Activated effector memory CD4-positive, alpha-beta T cell treated with anti-CD3 and anti-CD28 coated beads, Interleukin-2, amount 50 U/mL, for 16 hours (primary cell): ENCODE measurements at regions not wholly inside any gene's neighbourhood (a gene's known extent, or its start where the extent isn't known, plus 50 kb on each side); places are given as distances from the start of the nearest gene placed in this dataset.
"Not testable (repeated sequence)": the region's sequence is repeated elsewhere in the genome, so short reads cannot be mapped to it uniquely, and the experiment has no call there.

Source experiments
- DNase-seq: peaks from one replicate; pipeline ENCODE4 v3.0.0-alpha.2; 2020

DNA sequence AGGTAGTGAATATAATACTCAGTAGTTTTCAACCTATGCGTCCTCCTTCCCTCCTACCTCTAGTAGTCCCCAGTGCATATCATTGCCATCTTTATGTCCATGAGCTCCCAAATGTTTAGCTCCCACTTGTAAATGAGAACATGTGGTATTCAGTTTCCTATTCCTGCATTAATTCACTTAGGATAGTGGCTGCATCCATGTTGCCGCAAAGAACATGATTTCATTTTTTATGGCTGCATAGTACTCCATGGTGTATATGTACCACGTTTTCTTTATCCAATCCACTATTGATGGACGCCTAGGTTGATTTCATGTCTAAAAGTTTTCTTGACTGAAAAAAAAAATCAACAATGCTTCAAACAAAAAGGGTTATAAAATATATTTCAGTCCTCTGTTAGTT lies 303.4 kb upstream of the SGCG start:
- no peak for DNase-seq

DNA sequence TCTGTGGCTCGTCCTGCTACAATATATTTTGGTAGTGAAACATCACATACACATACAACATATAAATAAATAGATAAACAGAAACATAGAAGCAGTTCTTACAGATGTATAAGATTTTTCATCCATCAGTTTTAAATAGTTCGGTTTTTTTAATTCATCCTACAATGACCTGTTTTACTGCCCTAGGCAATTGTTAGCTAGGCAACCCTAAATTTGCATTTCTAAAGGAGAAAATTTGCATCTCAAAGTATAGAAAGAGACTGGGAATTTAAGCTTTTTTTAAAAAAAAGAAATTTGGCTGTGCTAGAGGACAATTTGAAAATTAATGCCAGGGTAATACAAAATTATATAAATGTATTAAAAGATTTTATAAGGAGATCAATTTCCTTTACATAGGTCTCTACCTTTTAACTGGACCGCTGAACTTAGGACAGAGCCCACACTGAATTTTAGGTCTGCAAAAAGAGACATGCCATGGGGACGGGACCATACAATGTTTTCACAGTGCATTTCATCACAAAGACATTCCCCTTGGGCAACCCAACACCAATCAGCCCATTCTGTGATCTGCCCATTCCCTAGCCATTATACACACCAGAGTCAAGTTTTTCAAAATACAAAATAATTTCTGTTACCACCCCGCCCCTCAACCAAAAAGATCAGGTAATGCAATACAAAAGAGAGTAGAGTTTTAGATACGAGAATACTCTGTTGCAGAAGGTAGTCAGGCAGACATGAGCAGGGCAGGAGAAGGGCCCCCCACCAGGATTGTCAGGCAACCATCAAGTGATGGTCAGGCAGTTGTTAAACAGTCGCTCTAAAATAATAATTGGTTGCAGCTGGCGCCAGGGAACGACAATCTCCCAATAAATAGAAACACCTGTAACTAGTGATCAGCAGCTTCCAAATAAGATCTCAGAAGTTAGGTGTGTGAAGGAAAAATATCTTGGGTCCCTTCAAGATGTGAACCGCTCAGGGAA lies 299.7 kb upstream of the SGCG start:
- no peak for DNase-seq

DNA sequence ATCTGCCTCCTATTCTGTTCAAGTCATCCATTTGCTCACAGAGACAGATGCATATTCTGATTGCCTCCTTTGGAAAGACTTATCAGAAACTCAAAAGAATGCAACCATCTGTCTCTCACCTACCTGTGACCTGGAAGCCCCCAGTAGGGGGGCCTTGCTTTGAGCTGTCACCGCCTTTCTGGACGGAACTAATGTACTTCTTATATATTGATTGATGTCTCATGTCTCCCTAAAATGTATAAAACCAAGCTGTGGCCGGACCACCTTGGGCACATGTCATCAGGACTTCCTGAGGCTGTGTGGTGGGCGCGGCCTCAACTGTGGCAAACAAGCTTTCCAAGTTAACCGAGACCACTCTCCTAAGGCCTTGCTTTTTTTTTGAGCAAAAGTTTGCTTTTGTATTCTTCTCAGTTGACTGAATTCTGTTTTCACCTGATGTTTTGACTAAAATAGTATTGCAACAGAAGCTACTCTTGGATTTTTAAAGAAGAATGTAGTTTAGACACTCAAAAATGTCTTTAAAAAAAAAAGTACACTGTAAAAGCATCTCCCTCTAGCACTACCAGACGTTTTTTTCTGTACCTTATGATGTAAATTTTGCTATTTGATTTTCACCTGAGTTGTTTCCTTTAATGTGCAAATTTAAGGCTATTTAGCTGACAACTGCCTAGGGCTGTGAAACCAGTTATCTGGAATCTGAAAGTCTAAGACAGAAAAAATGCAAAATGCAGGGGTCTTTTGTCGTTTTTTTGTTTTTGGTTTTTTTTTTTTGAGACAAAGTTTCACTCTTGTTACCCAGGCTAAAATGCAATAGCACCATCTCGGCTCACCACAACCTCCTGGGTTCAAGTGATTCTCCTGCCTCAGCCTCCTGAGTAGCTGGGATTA lies 298.8 kb upstream of the SGCG start:
- DNase-seq = not testable (repeated sequence)

GRCh38 chr13:22883262-22883840 lies 297.4 kb upstream of the SGCG start:
- no peak for DNase-seq

DNA sequence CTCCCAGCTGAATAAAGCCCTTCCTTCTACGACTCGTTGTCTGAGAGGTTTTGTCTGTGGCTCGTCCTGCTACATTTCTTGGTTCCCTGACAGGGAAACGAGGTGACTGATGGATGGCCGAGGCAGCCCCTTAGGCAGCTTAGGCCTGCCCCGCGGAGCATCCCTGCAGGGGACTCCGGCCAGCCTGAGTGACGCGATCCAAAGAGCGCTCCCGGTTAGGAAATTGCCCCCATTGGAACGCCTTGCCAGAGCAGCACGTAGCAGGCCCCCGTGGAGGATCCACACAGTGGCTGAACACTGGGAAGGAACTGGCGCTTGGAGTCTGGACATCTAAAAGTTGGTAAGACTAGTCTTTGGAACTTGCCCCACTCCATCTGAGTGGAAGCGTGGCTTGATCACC lies 296.8 kb upstream of the SGCG start:
- no peak for DNase-seq

DNA sequence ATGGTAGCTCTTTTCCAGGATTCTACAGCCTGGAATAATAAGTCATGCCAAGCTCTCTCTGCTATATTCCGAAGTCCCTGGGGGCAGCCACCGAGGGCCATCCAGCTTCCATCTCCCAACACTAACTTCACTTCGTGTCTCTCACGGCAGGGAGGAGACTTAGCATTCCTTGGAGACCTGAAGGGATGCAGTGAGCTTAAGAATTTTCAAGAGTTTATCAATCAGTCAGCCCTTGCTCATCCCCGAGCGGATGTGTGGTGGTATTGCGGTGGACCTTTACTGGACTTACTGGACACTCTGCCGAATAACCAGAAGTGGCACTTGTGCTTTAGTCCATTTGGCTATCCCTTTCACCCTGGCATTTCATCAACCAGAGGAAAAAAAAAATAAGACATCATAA lies 294.7 kb upstream of the SGCG start:
- not testable (repeated sequence) for DNase-seq

GRCh38 chr13:22889376-22889775 lies 291.4 kb upstream of the SGCG start:
- DNase-seq = not testable (repeated sequence)

DNA sequence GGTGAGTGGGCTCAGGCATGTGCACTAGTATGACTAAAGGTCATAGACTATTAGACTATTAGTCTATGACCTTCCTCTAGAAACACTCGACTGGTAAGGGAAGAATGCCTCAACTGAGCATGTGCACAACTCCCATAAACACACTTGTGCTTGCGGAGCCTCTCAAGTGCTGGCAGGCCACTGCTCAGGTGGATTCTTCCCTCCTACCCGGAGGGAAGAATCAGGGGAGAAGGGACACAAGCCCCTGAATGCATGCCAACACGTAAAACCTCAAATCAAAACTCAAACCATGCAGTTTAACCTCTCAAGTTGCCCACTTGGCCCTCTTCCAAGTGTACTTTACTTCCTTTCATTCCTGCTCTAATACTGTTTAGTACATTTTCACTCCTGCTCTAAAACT lies 287.6 kb upstream of the SGCG start:
- DNase-seq = no peak

GRCh38 chr13:22893777-22894176 lies 287.0 kb upstream of the SGCG start:
- no peak for DNase-seq

- no peak for DNase-seq
Measured at GRCh38 chr13:22897571-22898314, 283.0 kb upstream of the SGCG start.

GRCh38 chr13:22900416-22900951 lies 280.3 kb upstream of the SGCG start:
- not testable (repeated sequence) for DNase-seq

DNA sequence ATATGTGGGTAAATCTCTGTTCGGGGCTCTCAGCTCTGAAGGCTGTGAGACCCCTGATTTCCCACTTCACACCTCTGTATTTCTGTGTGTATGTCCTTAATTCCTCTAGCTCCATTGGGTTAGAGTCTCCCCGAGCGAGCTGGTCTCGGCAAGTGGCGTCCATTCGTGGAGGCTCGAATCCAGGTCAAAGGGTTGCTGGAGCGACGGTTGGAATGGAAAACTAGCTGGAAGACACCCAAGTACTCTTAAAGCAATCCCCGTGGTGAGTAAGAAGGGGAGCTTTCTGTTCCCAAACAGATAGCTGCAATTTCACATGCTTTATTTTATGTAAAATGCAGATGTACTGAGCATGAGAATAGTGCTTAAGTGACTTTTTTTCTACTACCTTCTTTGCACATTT lies 277.5 kb upstream of the SGCG start:
- DNase-seq = no peak

DNA sequence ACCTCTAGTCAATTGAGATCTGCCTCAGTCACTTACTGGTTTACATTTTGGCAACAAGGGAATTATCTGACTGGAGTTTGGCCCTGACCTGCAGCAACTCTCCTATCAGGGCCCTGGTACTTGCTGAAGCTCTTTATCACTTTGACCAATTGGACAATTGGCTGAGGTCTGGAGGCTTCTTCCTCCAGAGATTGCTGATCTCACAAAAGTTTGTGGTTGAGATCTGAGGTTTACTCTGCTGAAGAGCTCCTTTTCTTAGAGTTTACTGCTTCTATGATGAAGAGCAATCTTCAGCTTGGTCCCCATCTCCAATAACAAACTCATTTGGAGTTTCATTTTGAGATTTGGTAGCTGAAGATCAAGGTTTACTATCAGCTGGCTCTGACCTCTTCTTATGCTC lies 276.9 kb upstream of the SGCG start:
- DNase-seq = no peak

DNA sequence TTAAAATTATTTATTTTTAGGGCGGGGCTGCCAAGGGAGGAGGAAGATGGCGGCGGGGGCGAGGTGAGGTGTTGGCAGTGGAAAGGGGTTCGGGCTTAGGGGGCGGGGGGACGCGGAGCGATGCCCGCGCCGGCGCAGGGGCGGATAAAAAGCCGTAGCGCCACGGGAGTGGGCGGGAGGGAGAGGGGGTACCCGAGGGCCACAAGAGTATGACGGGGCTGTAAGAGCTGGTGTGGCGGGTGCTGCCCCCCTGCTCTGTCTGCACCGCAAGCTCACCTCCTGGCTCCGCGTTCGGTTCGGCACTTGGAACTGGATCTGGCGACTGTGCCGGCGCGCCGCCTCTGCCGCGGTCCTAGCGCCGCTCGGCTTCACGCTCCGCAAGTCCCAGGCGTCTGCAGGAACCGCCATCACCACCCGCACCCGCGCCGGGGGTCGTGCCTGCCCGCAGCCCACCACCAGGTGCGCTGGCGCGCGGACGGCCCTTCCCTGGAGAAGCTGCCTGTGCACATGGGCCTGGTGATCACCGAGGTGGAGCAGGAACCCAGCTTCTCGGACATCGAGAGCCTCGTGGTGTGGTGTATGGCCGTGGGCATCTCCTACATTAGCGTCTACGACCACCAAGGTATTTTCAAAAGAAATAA lies 265.2 kb upstream of the SGCG start:
- DNase-seq = no peak

DNA sequence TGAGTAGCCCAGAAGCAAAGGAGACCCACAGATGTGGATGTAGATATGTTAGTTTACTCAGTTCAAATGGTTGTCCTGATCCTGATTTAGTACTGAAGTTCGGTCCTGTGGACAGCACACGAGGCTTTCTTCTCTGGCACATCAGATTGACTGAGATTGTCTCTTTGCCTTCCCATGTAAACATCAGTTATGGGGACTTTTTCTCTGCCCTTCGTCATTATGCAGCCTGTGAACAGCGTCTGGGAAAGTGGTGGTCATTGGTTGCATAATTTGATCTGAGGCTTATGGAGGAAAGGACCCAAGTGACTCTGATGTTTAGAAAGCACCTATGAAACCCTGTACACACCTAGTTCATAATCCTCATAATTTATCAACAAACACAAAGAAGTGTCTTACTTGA lies 264.5 kb upstream of the SGCG start:
- DNase-seq = not testable (repeated sequence)

GRCh38 chr13:22925881-22926747 lies 254.7 kb upstream of the SGCG start:
- DNase-seq = no peak

DNA sequence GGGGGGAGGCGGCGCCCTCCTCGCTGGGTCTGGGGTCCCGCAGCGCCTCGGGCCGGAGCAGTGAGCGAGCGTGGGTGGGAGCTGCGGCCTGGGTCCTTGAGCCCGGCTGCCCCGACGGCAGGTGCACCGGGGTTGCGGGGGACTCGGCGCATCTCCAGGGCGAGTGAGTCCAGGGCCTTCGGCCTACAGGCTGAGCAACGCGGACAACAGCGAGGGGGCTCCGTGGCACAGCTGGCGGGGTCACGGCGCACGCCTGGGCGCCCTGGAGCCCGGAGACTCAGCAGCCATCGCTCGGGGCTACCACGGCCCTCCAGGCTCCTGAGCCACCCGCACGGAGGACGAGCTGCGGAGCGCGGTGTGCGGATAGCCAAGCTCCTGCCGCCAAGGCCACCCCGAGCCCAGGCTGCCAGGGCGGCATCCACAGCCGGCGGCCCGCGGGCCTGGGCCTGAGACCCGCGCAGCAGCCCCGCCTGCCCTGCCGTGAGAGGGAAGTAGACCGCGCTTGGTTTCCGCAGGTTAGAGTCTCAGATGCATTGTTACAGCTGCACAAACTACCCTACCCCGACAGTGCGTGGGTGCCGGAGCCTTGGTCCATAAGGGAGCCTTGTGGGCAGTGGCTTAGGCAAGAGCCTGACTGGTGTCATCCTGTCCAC lies 253.9 kb upstream of the SGCG start:
- DNase-seq = no peak

DNA sequence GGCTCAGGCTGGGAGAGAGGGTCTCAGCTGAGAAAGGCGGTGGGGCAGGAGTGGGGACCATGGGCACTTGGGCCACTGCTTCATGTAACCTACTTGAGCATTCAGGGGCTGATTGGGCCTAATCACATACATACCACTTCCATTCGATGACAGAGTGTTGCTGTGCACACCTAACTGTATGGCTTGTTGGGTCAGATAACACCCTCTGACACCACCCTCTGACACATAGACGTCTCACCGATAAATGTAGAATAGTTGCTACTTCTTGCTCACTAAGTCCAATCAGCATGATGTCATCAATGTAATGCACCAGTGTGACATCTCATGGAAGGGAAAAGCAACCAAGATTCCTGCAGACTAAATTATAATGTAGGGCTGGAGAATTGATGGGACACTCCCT lies 252.9 kb upstream of the SGCG start:
- not testable (repeated sequence) for DNase-seq

DNA sequence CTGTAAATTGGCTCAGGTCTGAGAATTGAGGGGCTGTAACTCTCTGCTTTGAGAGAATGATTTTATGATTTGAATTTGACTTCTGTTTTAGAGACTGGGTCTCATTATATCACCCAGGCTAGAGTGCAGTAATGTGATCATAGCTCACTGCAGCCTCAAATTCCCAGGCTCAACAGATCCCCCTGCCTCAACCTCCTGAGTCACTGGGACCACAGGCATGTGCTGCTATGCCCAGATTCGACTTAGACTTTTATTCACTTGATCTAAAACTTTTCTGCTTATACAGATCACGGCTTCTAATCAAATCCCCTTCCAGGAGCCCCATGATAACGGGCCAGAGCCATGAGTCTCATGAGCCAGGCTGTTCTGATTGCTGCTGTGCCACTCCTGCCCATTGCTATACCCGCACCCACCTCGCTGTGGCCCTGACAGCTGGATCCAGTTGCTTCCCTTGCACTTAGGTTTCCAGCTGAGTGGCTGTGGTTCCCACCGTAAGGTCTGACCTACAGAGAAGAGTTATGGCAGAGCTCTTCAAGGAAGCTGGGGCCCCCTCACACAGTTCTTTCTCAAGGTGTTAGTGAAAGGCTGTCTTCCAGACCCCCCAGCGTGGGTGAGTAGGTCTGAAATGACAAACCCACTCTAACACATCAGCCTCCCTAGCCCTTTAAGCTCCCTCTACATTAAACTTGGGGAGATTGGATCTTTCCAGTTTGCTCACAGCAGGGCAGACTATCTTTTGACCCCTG lies 251.2 kb upstream of the SGCG start:
- no peak for DNase-seq
